Activated T-cell treated with anti-CD3 and anti-CD28 coated beads, Interleukin-2, amount 50 U/mL, for 72 hours (primary cell): ENCODE measurements at regions not wholly inside any gene's neighbourhood (a gene's known extent, or its start where the extent isn't known, plus 50 kb on each side); places are given as distances from the start of the nearest gene placed in this dataset.

Experiments used
- ATAC-seq, 2 donors: fragments of 150-1000 bp; cut with Tn5 transposase; replicated peaks in 1 of 2; 2 replicates each; pipeline ENCODE4 v1.10.0; 2021; ENCODE audit warnings: moderate library complexity in 2 of 2, mild to moderate bottlenecking in 1 of 2
- DNase-seq, 2 donors: peaks; one replicate each; pipeline ENCODE4 v3.0.0; 2021 to 2022; ENCODE audit warnings: mixed read lengths in 1 of 2
- H3K27ac Mint-ChIP-seq: one replicate; pipeline ENCODE4 v1.8.0; 2022; ENCODE audit warnings: mild to moderate bottlenecking, moderate library complexity, mixed read lengths
- H3K27me3 Mint-ChIP-seq: one replicate; pipeline ENCODE4 v1.8.0; 2022; ENCODE audit warnings: low read depth, mixed read lengths
- H3K36me3 Mint-ChIP-seq, 2 donors: one replicate each; pipeline ENCODE4 v1.8.0; 2022; ENCODE audit warnings: mixed read lengths in 2 of 2, mild to moderate bottlenecking in 1 of 2; ENCODE audit not compliant: insufficient read depth in 2 of 2
- H3K4me1 Mint-ChIP-seq: one replicate; pipeline ENCODE4 v1.8.0; 2022; ENCODE audit warnings: low read depth, mixed read lengths
- H3K4me3 Mint-ChIP-seq, 2 donors: one replicate each; pipeline ENCODE4 v1.8.0; 2022; ENCODE audit warnings: mild to moderate bottlenecking in 2 of 2, mixed read lengths in 2 of 2, moderate library complexity in 2 of 2
- H3K9me3 Mint-ChIP-seq, 2 donors: one replicate each; pipeline ENCODE4 v1.8.0; 2022; ENCODE audit warnings: mixed read lengths in 2 of 2

GRCh38 chr10:117931078-117931477, 115.7 kb downstream of the RAB11FIP2 start:
- H3K36me3 Mint-ChIP-seq = no peaks in the 10 kb centered on the region

GRCh38 chr10:117933036-117933435, 113.7 kb downstream of the RAB11FIP2 start:
- ATAC-seq = no peak

More at GRCh38 chr10:117931078-117931477, 115.7 kb downstream of the RAB11FIP2 start:
- DNase-seq = no peak
- no peaks in the 10 kb centered on the region for H3K4me1 Mint-ChIP-seq
- H3K27ac Mint-ChIP-seq = no peak overlapping the region
- peaks cover 17% of the 10 kb centered on the region for H3K27me3 Mint-ChIP-seq
- no peak for ATAC-seq
- H3K4me3 Mint-ChIP-seq = no peak overlapping the region
- H3K9me3 Mint-ChIP-seq = no peaks in the 10 kb centered on the region

DNA sequence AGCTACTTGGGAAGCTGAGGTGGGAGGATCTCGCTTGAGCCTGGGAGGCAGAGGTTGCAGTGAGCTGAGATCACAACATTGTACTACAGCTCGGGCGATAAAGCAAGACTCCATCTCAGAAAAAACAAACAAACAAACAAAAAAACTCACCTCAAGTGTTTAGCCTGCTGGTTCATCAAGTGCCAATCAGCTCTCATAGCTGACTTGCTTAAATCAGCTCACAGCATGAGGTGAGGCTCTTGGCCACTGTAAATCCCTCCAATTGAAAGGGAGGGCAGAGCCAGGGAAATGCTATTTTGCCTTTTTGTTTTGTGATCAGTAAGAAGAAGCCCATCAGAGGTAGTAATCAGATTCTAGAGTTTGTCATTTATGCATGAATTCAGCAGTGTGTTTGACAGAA, 112.3 kb downstream of the RAB11FIP2 start:
- Mint-ChIP-seq H3K4me1 (peaks cover 10% of the 10 kb centered on the region), H3K27me3 (peaks cover 18% of the 10 kb centered on the region), H3K27ac (no peak overlapping the region), H3K36me3 (no peaks in the 10 kb centered on the region), H3K4me3 (no peak overlapping the region), H3K9me3 (peaks cover 0 to 2% of the 10 kb centered on the region in 2 donors)
- DNase-seq (no peak), ATAC-seq (no peak)

More at GRCh38 chr10:117933036-117933435, 113.7 kb downstream of the RAB11FIP2 start:
- H3K27me3 Mint-ChIP-seq = peaks cover 13% of the 10 kb centered on the region
- peak overlapping the region; percentile 47 for H3K27ac Mint-ChIP-seq
- no peak overlapping the region for H3K4me3 Mint-ChIP-seq
- peaks cover 0 to under 1% of the 10 kb centered on the region in 2 donors for H3K9me3 Mint-ChIP-seq
- no peaks in the 10 kb centered on the region for H3K36me3 Mint-ChIP-seq
- no peak for DNase-seq
- peaks cover 3% of the 10 kb centered on the region for H3K4me1 Mint-ChIP-seq

GRCh38 chr10:117936141-117936540, 110.6 kb downstream of the RAB11FIP2 start:
- Mint-ChIP-seq H3K4me1 (peaks cover 10% of the 10 kb centered on the region), H3K9me3 (peaks cover 0 to 2% of the 10 kb centered on the region in 2 donors), H3K36me3 (no peaks in the 10 kb centered on the region), H3K27me3 (peaks cover 21% of the 10 kb centered on the region), H3K4me3 (no peak overlapping the region), H3K27ac (no peak overlapping the region)
- DNase-seq = no peak
- ATAC-seq = no peak

DNA sequence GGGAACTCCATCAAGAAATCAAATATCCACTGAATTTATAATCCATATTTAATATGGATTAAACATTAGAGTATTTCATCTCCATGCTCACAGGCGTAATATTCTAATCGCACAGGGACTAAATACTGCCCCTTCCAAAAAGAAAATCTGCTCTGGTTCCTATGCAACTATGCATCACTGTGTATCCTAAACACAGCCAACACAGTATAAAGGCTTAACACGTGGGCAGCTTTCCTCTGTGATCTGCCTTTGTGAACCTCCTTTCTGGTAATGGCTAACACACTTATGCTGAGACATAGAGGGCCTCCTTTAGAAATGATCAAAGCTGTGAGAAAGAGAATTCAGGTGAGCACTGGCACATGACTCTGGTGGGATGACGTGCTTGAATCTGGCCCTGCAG, 110.2 kb downstream of the RAB11FIP2 start:
- DNase-seq (no peak), ATAC-seq (no peak)
- peaks cover 0 to 2% of the 10 kb centered on the region in 2 donors for H3K9me3 Mint-ChIP-seq
- peaks cover 10% of the 10 kb centered on the region for H3K4me1 Mint-ChIP-seq
- H3K27me3 Mint-ChIP-seq = peaks cover 21% of the 10 kb centered on the region
- H3K4me3 Mint-ChIP-seq = no peak overlapping the region
- no peak overlapping the region for H3K27ac Mint-ChIP-seq
- no peaks in the 10 kb centered on the region for H3K36me3 Mint-ChIP-seq

DNA sequence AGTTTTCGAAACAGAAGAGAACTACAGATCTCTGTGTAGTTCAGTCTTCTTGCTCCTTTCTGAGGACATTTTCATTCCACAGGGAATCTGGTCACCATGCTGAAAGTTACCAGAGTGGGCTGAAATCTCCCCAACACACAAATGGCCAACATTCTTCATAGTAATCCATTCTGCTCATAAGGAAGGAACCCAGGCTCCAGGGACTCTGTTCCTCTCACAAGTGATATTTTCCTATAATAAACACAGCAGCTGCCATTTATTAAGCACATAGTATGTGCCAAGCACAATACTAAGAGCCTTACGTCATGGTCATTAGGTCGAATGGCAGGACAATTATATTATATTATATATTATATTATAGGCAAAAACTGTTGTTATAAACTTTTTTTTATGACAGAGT, 109.8 kb downstream of the RAB11FIP2 start:
- Mint-ChIP-seq H3K4me3 (no peak overlapping the region), H3K27me3 (peaks cover 25% of the 10 kb centered on the region), H3K27ac (no peak overlapping the region), H3K36me3 (no peaks in the 10 kb centered on the region), H3K4me1 (peaks cover 10% of the 10 kb centered on the region), H3K9me3 (peaks cover 0 to 2% of the 10 kb centered on the region in 2 donors)
- DNase-seq = no peak
- ATAC-seq = no peak

DNA sequence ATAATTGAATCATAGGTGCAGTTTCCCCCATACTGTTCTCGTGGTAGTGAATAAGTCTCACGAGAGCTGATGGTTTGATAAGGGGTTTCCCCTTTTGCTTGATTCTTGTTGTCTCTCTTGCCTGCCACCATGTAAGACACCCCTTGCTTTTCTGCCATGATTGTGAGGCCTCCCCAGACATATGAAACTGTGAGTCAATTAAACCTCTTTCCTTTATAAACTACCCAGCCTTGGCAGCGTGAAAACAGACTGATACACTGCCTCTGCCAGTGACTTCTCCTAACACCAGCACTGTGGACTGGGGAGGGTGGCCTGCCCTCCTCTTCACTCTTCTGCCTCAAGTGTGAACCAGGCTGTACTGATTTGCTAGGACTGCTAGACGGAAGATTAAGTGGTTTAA, 108.6 kb downstream of the RAB11FIP2 start:
- Mint-ChIP-seq H3K27me3 (peaks cover 30% of the 10 kb centered on the region), H3K4me1 (peaks cover 10% of the 10 kb centered on the region), H3K27ac (no peak overlapping the region), H3K36me3 (no peaks in the 10 kb centered on the region), H3K9me3 (peaks cover 0 to 2% of the 10 kb centered on the region in 2 donors), H3K4me3 (peak overlapping the region in 1 of 2 donors; percentile 24)
- peak; percentile 50 to 86 for ATAC-seq
- DNase-seq = peak in 1 of 2 donors; percentile 9

DNA sequence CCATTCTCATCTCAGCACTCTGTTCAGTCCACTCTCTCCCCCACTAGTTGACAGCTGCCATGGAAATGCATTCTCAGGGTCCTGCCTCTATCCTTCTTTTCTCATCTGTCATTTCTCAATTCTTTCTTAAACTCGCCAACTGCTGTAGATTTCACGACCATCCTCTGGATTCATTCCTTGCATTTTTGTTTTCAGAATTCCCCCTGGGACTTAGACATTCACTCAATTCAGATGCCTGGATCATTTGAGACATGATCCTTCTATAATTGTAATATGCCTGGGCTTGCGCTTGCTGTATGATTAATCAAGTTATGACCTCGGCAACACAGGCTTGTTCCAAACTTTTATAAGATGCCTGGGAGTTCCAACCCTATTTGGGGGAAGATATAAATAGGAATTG, 104.5 kb downstream of the RAB11FIP2 start:
- no peaks in the 10 kb centered on the region for H3K36me3 Mint-ChIP-seq
- no peak overlapping the region for H3K4me3 Mint-ChIP-seq
- peaks cover 33% of the 10 kb centered on the region for H3K27me3 Mint-ChIP-seq
- ATAC-seq (no peak), DNase-seq (no peak)
- H3K27ac Mint-ChIP-seq = no peak overlapping the region
- peaks cover 14% of the 10 kb centered on the region for H3K4me1 Mint-ChIP-seq
- H3K9me3 Mint-ChIP-seq = peaks cover 0 to 4% of the 10 kb centered on the region in 2 donors

DNA sequence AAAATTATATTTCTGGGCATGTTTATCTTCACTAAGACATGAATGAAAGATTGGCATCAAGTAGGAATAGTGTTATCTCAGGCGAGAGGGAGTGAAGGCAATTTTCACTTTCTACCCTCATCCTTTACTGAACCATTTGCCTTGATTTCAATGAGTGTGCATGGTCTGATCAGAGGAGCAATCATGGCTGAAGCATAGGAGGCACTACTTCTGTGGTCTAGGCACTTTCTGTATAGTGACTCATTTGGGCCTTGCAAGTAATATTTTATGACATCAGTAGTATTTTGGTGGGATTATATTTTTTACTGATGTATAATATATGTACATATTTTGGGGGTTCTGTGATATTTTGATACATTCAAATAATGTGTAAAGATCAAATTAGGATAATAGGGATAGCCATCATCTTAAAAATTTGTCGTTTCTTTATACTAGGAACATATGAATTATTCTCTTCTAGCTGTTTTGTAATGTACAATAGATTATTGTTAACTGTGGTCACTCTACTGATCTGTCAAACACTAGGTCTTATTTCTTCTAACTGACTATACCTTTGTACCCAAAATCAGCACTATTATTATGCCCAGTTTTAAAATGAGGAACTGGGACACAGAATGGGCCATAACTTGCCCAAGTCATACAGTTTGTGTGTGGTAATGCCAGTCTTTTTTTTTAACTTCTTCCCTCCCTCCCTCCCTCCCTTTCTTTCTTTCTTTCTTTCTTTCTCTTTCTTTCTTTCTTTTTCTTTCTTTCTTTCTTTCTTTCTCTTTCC, 101.9 kb downstream of the RAB11FIP2 start:
- ATAC-seq = peak in 1 of 2 donors; percentile 40
- Mint-ChIP-seq H3K27me3 (peaks cover 27% of the 10 kb centered on the region), H3K9me3 (peaks cover 0 to 2% of the 10 kb centered on the region in 2 donors), H3K36me3 (no peaks in the 10 kb centered on the region), H3K4me3 (no peak overlapping the region), H3K4me1 (peaks cover 4% of the 10 kb centered on the region), H3K27ac (no peak overlapping the region)
- DNase-seq = no peak

DNA sequence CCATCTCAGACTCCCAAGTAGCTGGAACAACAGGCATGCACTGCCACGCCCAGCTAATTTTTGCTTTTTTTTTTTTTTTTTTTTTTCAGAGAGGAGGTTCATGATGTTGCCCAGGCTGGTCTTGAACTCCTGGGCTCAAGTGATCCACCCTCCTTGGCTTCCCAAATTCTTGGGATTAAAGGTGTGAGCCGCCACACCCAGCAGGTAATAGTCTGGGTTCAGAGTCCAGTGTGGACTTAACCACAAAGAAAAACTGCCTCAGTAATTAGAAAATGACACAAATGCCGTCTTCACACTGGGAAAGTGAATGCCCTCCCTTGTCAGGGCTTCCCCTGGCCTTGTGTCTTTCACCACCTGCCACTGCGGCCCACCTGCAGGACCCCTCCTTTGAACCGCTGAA, 101.1 kb downstream of the RAB11FIP2 start:
- DNase-seq (no peak), ATAC-seq (no peak)
- peaks cover 4% of the 10 kb centered on the region for H3K4me1 Mint-ChIP-seq
- no peak overlapping the region for H3K27ac Mint-ChIP-seq
- H3K9me3 Mint-ChIP-seq = peaks cover 0 to 2% of the 10 kb centered on the region in 2 donors
- H3K4me3 Mint-ChIP-seq = no peak overlapping the region
- peaks cover 28% of the 10 kb centered on the region for H3K27me3 Mint-ChIP-seq
- H3K36me3 Mint-ChIP-seq = no peaks in the 10 kb centered on the region

- no peak overlapping the region for H3K4me3 Mint-ChIP-seq
- peaks cover 4% of the 10 kb centered on the region for H3K4me1 Mint-ChIP-seq
- H3K27me3 Mint-ChIP-seq = peaks cover 34% of the 10 kb centered on the region
- H3K27ac Mint-ChIP-seq = no peak overlapping the region
- no peaks in the 10 kb centered on the region for H3K36me3 Mint-ChIP-seq
- H3K9me3 Mint-ChIP-seq = peaks cover 0 to 2% of the 10 kb centered on the region in 2 donors
- ATAC-seq (no peak), DNase-seq (no peak)
Measured at GRCh38 chr10:117946525-117947070, 100.1 kb downstream of the RAB11FIP2 start.

DNA sequence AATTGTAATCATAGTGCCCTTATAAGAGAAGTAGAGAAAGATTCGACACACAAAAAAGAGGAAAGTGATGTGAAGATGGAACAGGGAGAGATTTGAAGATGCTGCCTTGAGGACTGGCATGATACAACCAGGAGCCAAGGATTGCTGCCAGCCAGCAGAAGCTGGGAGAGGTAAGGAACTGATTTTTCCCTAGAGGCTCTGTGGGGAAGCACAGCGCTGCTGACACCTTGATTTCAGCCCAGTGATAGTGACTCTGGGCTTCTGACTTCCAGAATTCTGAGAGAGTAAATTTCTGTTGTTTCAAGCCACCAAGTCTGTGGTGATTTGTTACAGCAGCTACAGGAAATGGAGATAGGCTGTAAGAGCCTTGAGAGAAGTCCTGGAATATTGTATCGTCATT, 98.2 kb downstream of the RAB11FIP2 start:
- H3K36me3 Mint-ChIP-seq = no peaks in the 10 kb centered on the region
- H3K27me3 Mint-ChIP-seq = peaks cover 32% of the 10 kb centered on the region
- no peak overlapping the region for H3K4me3 Mint-ChIP-seq
- no peak for ATAC-seq
- H3K4me1 Mint-ChIP-seq = peaks cover 4% of the 10 kb centered on the region
- H3K27ac Mint-ChIP-seq = no peak overlapping the region
- DNase-seq = no peak
- peaks cover 0 to 2% of the 10 kb centered on the region in 2 donors for H3K9me3 Mint-ChIP-seq

DNA sequence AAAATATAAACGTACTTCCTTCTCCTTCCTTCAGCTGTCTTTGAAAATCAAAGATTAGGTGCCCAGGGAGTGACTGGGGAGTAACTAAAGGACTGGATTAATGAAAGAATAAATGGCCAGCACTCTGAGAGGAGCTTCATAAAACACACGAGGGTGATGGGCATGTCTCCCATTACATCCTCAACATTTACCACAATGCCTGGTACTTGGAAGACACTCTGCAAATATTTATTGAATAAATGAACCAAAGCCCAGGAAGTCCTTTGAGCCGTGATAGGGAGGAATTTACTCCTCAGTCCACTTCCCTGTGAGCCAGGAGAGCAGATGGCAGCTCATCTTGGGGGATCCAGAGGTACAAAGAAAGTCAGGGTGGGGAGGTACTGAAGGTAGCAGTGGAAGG, 96.3 kb downstream of the RAB11FIP2 start:
- H3K4me3 Mint-ChIP-seq = no peak overlapping the region
- H3K27ac Mint-ChIP-seq = no peak overlapping the region
- no peaks in the 10 kb centered on the region for H3K36me3 Mint-ChIP-seq
- no peaks in the 10 kb centered on the region for H3K9me3 Mint-ChIP-seq
- H3K27me3 Mint-ChIP-seq = peaks cover 24% of the 10 kb centered on the region
- DNase-seq (no peak), ATAC-seq (no peak)
- H3K4me1 Mint-ChIP-seq = no peaks in the 10 kb centered on the region
